ENCODE measurements at regions not wholly inside any gene's neighbourhood (a gene's known extent, or its start where the extent isn't known, plus 50 kb on each side); places are given as distances from the start of the nearest gene placed in this dataset.

GRCh38 chr13:90032313-90032712 is 1315.2 kb upstream of the MIR17HG start:
- Histone ChIP-seq H3K9me3 (no peaks in the 10 kb centered on the region), H3K4me3 (no peak overlapping the region), H3K27ac (no peak overlapping the region), H3K36me3 (no peaks in the 10 kb centered on the region), H3K27me3 (replicated peaks; ENCODE audit: insufficient read depth) (no peaks in the 10 kb centered on the region), H3K4me1 (ENCODE audit: control insufficient read depth in 1 of 2, low read depth in 2 of 2) (no peaks in the 10 kb centered on the region)
- DNase-seq (ENCODE audit: low spot score) (no peak), ATAC-seq (ENCODE audit: insufficient number of reproducible peaks, low FRiP score, low read depth) (no peak)
- no peak for TF ChIP-seq CTCF (IDR thresholded peaks at IDR 0.05)

GRCh38 chr13:90032841-90033493 is 1314.5 kb upstream of the MIR17HG start:
- no peak for DNase-seq (ENCODE audit: low spot score)
- H3K4me3 ChIP-seq = no peak overlapping the region
- H3K27ac ChIP-seq = no peak overlapping the region
- ATAC-seq (ENCODE audit: insufficient number of reproducible peaks, low FRiP score, low read depth) = no peak
- H3K36me3 ChIP-seq = no peaks in the 10 kb centered on the region
- H3K4me1 ChIP-seq (ENCODE audit: control insufficient read depth in 1 of 2, low read depth in 2 of 2) = no peaks in the 10 kb centered on the region
- no peak for TF ChIP-seq CTCF (IDR thresholded peaks at IDR 0.05)
- no peaks in the 10 kb centered on the region for H3K27me3 ChIP-seq (replicated peaks; ENCODE audit: insufficient read depth)
- H3K9me3 ChIP-seq = no peaks in the 10 kb centered on the region

GRCh38 chr13:90039516-90039915 is 1308.0 kb upstream of the MIR17HG start:
- ATAC-seq (ENCODE audit: insufficient number of reproducible peaks, low FRiP score, low read depth) (no peak), DNase-seq (ENCODE audit: low spot score) (no peak)
- no peaks in the 10 kb centered on the region for H3K27me3 ChIP-seq (replicated peaks; ENCODE audit: insufficient read depth)
- no peaks in the 10 kb centered on the region for H3K4me1 ChIP-seq (ENCODE audit: control insufficient read depth in 1 of 2, low read depth in 2 of 2)
- H3K36me3 ChIP-seq = no peaks in the 10 kb centered on the region
- no peak overlapping the region for H3K4me3 ChIP-seq
- no peak overlapping the region for H3K27ac ChIP-seq
- no peaks in the 10 kb centered on the region for H3K9me3 ChIP-seq
- TF ChIP-seq CTCF (IDR thresholded peaks at IDR 0.05) = no peak

GRCh38 chr13:90047600-90047999 is 1299.9 kb upstream of the MIR17HG start:
- no peak for DNase-seq (ENCODE audit: low spot score)
- no peak overlapping the region for H3K4me3 ChIP-seq
- H3K9me3 ChIP-seq = no peaks in the 10 kb centered on the region
- no peak for ATAC-seq (ENCODE audit: insufficient number of reproducible peaks, low FRiP score, low read depth)
- TF ChIP-seq CTCF (IDR thresholded peaks at IDR 0.05) = no peak
- H3K36me3 ChIP-seq = no peaks in the 10 kb centered on the region
- H3K27me3 ChIP-seq (replicated peaks; ENCODE audit: insufficient read depth) = no peaks in the 10 kb centered on the region
- no peak overlapping the region for H3K27ac ChIP-seq
- no peaks in the 10 kb centered on the region for H3K4me1 ChIP-seq (ENCODE audit: control insufficient read depth in 1 of 2, low read depth in 2 of 2)

GRCh38 chr13:90049989-90050671 is 1297.4 kb upstream of the MIR17HG start:
- DNase-seq (ENCODE audit: low spot score) (no peak), ATAC-seq (ENCODE audit: insufficient number of reproducible peaks, low FRiP score, low read depth) (no peak)
- Histone ChIP-seq H3K9me3 (no peaks in the 10 kb centered on the region), H3K27me3 (replicated peaks; ENCODE audit: insufficient read depth) (no peaks in the 10 kb centered on the region), H3K4me1 (ENCODE audit: control insufficient read depth in 1 of 2, low read depth in 2 of 2) (no peaks in the 10 kb centered on the region), H3K36me3 (no peaks in the 10 kb centered on the region), H3K4me3 (no peak overlapping the region), H3K27ac (no peak overlapping the region)
- TF ChIP-seq CTCF (IDR thresholded peaks at IDR 0.05) = no peak

Data from thoracic aorta (tissue), 2 donors.